NT2/D1 (cell line): ENCODE measurements at regions not wholly inside any gene's neighbourhood (a gene's known extent, or its start where the extent isn't known, plus 50 kb on each side); places are given as distances from the start of the nearest gene placed in this dataset.

Experiments used
- SUZ12 ChIP-seq: IDR thresholded peaks from 2 replicates; pipeline ENCODE4 v1.6.1; 2011; ENCODE audit not compliant: insufficient read length, insufficient read depth; ENCODE audit errors: extremely low read depth
- YY1 ChIP-seq: IDR thresholded peaks from 2 replicates; pipeline ENCODE4 v1.6.1; 2011; ENCODE audit not compliant: insufficient read length, insufficient read depth
- ZNF274 ChIP-seq: IDR thresholded peaks from 2 replicates; pipeline ENCODE4 v1.6.1; 2011; ENCODE audit warnings: mild to moderate bottlenecking, low read depth, low read length

DNA sequence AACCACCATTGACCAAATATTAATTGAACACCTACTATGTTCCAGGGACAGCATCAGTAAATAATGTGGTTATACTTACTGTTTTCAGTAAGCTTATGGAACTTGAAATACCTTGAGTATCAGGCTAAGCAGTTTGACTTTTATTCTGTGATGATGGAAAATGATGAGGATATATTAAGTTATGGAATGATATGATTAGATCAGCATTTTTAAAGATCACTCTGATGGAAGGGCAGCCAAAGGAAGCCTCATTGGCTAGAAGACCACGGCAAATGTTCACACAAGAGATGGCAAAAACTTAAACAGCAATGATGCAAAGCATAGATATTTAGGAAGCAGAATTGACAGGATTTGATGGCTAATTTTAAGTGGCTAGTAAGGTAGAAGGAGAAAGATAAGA lies 266.9 kb upstream of the DPP10 start:
- TF ChIP-seq SUZ12 = no peak
- TF ChIP-seq YY1 = no peak
- TF ChIP-seq ZNF274 = no peak
